AG09319 (cell line): ENCODE measurements at regions not wholly inside any gene's neighbourhood (a gene's known extent, or its start where the extent isn't known, plus 50 kb on each side); places are given as distances from the start of the nearest gene placed in this dataset.

Experiments used
- DNase-seq: peaks from one replicate; pipeline ENCODE4 v3.0.0-alpha.2; 2010; ENCODE audit warnings: low read depth; ENCODE audit errors: extremely low read depth
- TF ChIP-seq, protein P1 (sequence below): IDR thresholded peaks from 2 replicates; pipeline ENCODE4 v1.5.1; 2011; ENCODE audit warnings: low read depth, mild to moderate bottlenecking, inconsistent platforms, low read length, moderate library complexity

DNA sequence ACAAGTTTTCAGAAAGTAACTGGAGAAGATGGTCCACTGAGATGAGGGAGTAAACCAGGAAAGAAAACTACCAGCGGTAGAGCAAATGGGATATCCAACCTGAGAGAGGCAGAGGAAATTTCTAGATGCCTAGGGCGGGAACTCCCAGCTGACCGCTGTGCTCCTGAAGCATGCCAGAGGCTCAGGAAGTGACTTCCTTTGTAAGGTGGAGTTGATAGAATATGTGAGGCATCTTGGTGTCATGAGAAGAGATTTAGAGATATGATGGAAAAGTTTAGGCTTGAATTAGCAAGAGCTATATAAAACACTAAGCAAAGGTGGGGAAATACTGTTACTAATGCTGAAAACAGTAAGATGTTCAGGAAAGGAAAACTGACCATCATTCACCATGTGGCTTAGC lies 124.1 kb downstream of the C9orf152 start:
- TF ChIP-seq, protein P1, sequence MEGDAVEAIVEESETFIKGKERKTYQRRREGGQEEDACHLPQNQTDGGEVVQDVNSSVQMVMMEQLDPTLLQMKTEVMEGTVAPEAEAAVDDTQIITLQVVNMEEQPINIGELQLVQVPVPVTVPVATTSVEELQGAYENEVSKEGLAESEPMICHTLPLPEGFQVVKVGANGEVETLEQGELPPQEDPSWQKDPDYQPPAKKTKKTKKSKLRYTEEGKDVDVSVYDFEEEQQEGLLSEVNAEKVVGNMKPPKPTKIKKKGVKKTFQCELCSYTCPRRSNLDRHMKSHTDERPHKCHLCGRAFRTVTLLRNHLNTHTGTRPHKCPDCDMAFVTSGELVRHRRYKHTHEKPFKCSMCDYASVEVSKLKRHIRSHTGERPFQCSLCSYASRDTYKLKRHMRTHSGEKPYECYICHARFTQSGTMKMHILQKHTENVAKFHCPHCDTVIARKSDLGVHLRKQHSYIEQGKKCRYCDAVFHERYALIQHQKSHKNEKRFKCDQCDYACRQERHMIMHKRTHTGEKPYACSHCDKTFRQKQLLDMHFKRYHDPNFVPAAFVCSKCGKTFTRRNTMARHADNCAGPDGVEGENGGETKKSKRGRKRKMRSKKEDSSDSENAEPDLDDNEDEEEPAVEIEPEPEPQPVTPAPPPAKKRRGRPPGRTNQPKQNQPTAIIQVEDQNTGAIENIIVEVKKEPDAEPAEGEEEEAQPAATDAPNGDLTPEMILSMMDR, result no peak
- DNase-seq, result no peak

DNA sequence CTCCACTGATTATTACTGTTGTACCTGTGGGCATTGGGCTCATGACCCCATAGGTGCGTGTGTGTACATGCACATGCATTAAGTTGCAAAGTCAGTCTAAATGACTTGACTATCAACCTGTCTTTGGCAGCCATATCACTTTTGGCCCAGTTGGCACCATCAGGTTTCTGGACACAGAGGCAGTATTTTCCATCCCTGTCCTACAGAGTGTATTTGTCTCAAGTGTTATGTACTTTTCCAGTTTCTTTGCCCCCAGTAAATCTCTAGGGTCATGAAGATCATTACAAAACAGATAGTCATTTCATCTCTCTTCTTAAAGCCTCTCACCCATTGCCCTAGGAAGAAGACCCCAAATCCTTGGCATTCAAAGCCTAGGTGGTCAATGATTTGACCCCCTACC lies 121.4 kb downstream of the C9orf152 start:
- TF ChIP-seq, protein P1, result no peak
- no peak for DNase-seq

DNA sequence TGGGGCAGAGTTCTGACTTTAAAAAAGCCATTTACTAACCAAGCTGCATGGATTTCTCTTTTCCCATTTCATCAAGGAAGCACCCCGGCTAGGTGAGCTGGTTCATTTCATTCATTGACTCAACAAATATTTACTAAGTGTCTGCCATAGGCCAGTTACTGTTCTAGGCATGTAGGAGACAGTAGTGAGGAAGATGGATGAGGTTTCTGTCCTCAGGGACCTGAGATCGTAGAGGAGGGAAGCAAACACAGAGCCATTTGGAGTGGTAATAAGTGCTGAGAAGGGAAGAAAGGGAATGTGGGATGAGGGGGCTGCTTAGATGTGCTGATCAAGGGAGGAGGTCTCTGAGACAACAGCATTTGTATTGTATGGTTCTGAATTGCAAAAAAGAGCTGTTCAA lies 120.4 kb downstream of the C9orf152 start:
- no peak for DNase-seq
- TF ChIP-seq, protein P1, result no peak

DNA sequence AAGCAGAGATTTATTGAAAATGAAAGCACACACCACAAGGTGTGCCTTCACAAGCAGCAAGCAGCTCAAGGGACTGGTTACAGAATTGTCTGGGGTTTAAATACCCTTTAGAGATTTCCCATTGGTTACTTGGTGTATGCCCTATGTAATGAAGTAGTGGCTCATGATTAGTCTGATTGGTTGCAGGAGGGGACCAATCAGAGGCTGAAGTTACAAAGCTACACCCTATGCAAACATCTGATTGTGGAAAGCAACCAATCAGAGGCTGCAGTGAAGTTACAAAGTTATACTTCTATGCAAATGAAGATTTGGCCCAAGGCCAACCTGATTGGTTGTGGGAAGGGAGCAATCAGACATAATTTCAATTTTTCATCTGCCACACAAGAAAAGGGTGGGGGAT lies 119.9 kb downstream of the C9orf152 start:
- DNase-seq, result no peak
- TF ChIP-seq, protein P1, result no peak

DNA sequence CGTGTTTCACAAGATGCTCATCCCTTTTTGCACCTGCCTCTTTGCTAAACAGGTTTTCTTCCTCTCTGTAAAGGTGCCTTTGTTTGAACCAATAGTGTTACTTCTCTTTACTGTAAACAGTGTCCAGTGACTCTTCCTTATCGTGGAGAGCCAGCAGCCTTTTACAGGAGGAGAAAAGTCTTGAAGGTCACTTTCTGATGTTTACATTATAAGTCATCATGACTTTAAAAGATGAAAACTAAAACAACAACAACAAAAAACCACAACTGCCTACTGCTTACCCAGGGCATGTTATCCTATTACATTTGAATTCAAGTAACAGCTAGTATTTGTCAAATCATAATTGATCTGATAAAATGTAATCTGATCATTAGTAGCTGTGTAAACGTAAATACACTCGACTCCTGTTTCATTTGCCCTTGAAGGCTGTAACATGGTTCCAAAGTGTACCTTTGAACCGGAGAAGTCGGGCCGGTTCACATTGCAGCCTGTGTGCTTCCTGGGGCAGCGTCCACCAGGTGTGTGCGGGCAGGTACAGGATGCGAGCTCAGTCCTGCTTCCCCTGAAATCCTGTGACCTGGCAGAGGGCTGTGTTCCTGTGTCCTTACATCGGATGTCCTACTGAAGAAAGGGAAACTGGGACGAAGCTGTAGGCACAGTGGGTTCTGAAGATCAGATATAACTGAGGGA lies 118.1 kb downstream of the C9orf152 start:
- TF ChIP-seq, protein P1, result no peak
- DNase-seq, result no peak

DNA sequence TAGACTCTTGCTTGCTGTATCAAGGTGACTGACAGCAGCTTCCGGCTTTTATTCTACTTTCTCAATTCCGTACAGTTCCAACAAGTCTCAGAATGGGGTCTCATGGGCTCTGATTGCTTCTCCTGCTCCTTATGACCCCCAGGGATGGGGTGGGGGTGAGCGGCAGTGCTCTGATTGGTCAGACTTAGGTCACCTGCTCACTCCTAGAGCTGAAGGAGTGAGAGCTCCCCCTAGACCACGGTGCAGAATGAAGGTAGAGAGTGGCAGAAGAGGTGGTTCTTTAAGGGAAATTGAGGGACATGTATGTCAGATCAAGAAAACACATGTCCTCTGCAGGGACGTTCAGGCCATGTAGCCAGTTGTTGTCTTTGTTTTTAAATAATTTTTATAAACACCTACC lies 115.2 kb downstream of the C9orf152 start:
- no peak for DNase-seq
- TF ChIP-seq, protein P1, result no peak

DNA sequence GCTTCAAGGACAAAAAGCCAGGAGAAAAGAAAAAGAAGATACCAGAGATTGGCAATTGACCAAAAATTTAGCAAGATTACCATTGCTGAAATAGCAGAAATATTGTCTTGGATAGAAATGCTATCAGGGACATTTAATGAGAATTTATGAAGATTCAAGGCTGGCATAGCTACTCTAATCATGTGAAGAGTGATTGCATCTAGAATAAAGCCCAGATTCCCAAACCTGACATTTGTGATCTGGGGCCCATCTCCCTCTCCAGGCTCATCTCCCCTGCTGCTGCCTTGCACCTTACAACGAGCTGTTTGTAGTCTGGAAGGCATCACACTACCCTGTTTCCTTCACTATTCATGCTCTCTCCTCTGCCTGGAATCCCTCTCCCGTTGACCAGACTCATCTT lies 114.5 kb downstream of the C9orf152 start:
- TF ChIP-seq, protein P1, result no peak
- DNase-seq, result no peak
